K562 (cell line): ENCODE measurements at regions not wholly inside any gene's neighbourhood (a gene's known extent, or its start where the extent isn't known, plus 50 kb on each side); places are given as distances from the start of the nearest gene placed in this dataset.
"Not testable (repeated sequence)": the region's sequence is repeated elsewhere in the genome, so short reads cannot be mapped to it uniquely, and the experiment has no call there.

Experiments used
- ZNF79 ChIP-seq: fragments of 250-450 bp; sonication (Bioruptor Pico); IDR thresholded peaks from 2 replicates; pipeline ENCODE4 v1.4.0; 2020; ENCODE audit warnings: low read depth, mild to moderate bottlenecking, moderate library complexity
- TF ChIP-seq, protein P1 (sequence below): sonication (generic); formaldehyde crosslinking; IDR thresholded peaks from 2 replicates; pipeline ENCODE4 v1.8.0; 2023; ENCODE audit warnings: mild to moderate bottlenecking, missing genetic modification reagents
- TF ChIP-seq, protein P2 (sequence below), 3 experiments: IDR thresholded peaks in 2 of 3; conservative IDR thresholded peaks in 1 of 3; 2 replicates each; pipeline ENCODE4 v1.5.1; 2011 to 2012; ENCODE audit warnings: low read length in 3 of 3, mild to moderate bottlenecking in 3 of 3, control low read depth in 2 of 3, improper control_type of control experiment in 1 of 3, inconsistent platforms in 1 of 3, low read depth in 1 of 3, mixed read lengths in 1 of 3, moderate library complexity in 1 of 3; ENCODE audit not compliant: insufficient read depth in 2 of 3

- TF ChIP-seq, protein P1, sequence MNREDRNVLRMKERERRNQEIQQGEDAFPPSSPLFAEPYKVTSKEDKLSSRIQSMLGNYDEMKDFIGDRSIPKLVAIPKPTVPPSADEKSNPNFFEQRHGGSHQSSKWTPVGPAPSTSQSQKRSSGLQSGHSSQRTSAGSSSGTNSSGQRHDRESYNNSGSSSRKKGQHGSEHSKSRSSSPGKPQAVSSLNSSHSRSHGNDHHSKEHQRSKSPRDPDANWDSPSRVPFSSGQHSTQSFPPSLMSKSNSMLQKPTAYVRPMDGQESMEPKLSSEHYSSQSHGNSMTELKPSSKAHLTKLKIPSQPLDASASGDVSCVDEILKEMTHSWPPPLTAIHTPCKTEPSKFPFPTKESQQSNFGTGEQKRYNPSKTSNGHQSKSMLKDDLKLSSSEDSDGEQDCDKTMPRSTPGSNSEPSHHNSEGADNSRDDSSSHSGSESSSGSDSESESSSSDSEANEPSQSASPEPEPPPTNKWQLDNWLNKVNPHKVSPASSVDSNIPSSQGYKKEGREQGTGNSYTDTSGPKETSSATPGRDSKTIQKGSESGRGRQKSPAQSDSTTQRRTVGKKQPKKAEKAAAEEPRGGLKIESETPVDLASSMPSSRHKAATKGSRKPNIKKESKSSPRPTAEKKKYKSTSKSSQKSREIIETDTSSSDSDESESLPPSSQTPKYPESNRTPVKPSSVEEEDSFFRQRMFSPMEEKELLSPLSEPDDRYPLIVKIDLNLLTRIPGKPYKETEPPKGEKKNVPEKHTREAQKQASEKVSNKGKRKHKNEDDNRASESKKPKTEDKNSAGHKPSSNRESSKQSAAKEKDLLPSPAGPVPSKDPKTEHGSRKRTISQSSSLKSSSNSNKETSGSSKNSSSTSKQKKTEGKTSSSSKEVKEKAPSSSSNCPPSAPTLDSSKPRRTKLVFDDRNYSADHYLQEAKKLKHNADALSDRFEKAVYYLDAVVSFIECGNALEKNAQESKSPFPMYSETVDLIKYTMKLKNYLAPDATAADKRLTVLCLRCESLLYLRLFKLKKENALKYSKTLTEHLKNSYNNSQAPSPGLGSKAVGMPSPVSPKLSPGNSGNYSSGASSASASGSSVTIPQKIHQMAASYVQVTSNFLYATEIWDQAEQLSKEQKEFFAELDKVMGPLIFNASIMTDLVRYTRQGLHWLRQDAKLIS (CRISPR knock-in tag): not testable (repeated sequence)
- TF ChIP-seq, protein P2, sequence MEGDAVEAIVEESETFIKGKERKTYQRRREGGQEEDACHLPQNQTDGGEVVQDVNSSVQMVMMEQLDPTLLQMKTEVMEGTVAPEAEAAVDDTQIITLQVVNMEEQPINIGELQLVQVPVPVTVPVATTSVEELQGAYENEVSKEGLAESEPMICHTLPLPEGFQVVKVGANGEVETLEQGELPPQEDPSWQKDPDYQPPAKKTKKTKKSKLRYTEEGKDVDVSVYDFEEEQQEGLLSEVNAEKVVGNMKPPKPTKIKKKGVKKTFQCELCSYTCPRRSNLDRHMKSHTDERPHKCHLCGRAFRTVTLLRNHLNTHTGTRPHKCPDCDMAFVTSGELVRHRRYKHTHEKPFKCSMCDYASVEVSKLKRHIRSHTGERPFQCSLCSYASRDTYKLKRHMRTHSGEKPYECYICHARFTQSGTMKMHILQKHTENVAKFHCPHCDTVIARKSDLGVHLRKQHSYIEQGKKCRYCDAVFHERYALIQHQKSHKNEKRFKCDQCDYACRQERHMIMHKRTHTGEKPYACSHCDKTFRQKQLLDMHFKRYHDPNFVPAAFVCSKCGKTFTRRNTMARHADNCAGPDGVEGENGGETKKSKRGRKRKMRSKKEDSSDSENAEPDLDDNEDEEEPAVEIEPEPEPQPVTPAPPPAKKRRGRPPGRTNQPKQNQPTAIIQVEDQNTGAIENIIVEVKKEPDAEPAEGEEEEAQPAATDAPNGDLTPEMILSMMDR (IDR thresholded peaks at IDR 0.05 in 2 of 3, conservative IDR thresholded peaks at IDR 0.05 in 1 of 3; ENCODE audit: insufficient read depth in 2 of 3, low read depth in 1 of 3, low read length in 3 of 3): not testable (repeated sequence)
- not testable (repeated sequence) for TF ChIP-seq ZNF79 (CRISPR knock-in tag)
Observed at GRCh38 chr2:138315619-138316018, 186.0 kb upstream of the SPOPL start.
